ENCODE measurements at regions not wholly inside any gene's neighbourhood (a gene's known extent, or its start where the extent isn't known, plus 50 kb on each side); places are given as distances from the start of the nearest gene placed in this dataset.

- no TSS peak for BruUV-seq (replicated peaks)
- Histone ChIP-seq H3K4me1 (ENCODE audit: insufficient read depth, low read length, poor library complexity, severe bottlenecking) (no peaks in the 10 kb centered on the region), H3K27me3 (replicated peaks; ENCODE audit: insufficient read depth, low read depth, low read length, poor library complexity) (no peaks in the 10 kb centered on the region), H3K4me3 (ENCODE audit: low read depth, low read length, poor library complexity, severe bottlenecking) (no peak overlapping the region), H3K27ac (ENCODE audit: low read depth, low read length, poor library complexity, severe bottlenecking) (no peak overlapping the region), H3K9me3 (ENCODE audit: low read depth, low read length, poor library complexity, severe bottlenecking) (no peaks in the 10 kb centered on the region), H3K36me3 (ENCODE audit: insufficient read depth, low read length, poor library complexity, severe bottlenecking) (no peaks in the 10 kb centered on the region)
- TF ChIP-seq EZH2 (IDR thresholded peaks at IDR 0.05; ENCODE audit: borderline replicate concordance, low read depth, low read length, poor library complexity, severe bottlenecking) (no peak), CTCF (conservative IDR thresholded peaks at IDR 0.05; ENCODE audit: low read depth, low read length) (no peak)
- peak; percentile 15 for DNase-seq (ENCODE audit: low spot score)
- ChIA-PET POLR2A (ENCODE audit: low non-redundant PET) (no interaction called here), CTCF (no interaction called here)
- intact Hi-C loops (cut with micrococcal nuclease; ENCODE audit: unreplicated experiment), result no loop called here
Observed at GRCh38 chr13:59126474-59126873, 1037.3 kb downstream of the DIAPH3 start.

GRCh38 chr13:59133903-59134302 is 1029.8 kb downstream of the DIAPH3 start:
- intact Hi-C loops (cut with micrococcal nuclease; ENCODE audit: unreplicated experiment), result no loop called here
- POLR2A ChIA-PET (ENCODE audit: low non-redundant PET), result no interaction called here
- no peaks in the 10 kb centered on the region for H3K9me3 ChIP-seq (ENCODE audit: low read depth, low read length, poor library complexity, severe bottlenecking)
- no peak overlapping the region for H3K27ac ChIP-seq (ENCODE audit: low read depth, low read length, poor library complexity, severe bottlenecking)
- CTCF ChIA-PET, result no interaction called here
- no peaks in the 10 kb centered on the region for H3K4me1 ChIP-seq (ENCODE audit: insufficient read depth, low read length, poor library complexity, severe bottlenecking)
- H3K27me3 ChIP-seq (replicated peaks; ENCODE audit: insufficient read depth, low read depth, low read length, poor library complexity), result no peaks in the 10 kb centered on the region
- no peak for DNase-seq (ENCODE audit: low spot score)
- H3K36me3 ChIP-seq (ENCODE audit: insufficient read depth, low read length, poor library complexity, severe bottlenecking), result no peaks in the 10 kb centered on the region
- TF ChIP-seq EZH2 (IDR thresholded peaks at IDR 0.05; ENCODE audit: borderline replicate concordance, low read depth, low read length, poor library complexity, severe bottlenecking) (no peak), CTCF (conservative IDR thresholded peaks at IDR 0.05; ENCODE audit: low read depth, low read length) (no peak)
- no peak overlapping the region for H3K4me3 ChIP-seq (ENCODE audit: low read depth, low read length, poor library complexity, severe bottlenecking)
- no TSS peak for BruUV-seq (replicated peaks)

- H3K4me1 ChIP-seq (ENCODE audit: insufficient read depth, low read length, poor library complexity, severe bottlenecking), result no peaks in the 10 kb centered on the region
- ChIA-PET POLR2A (ENCODE audit: low non-redundant PET) (no interaction called here), CTCF (no interaction called here)
- no peaks in the 10 kb centered on the region for H3K9me3 ChIP-seq (ENCODE audit: low read depth, low read length, poor library complexity, severe bottlenecking)
- DNase-seq (ENCODE audit: low spot score), result no peak
- no peak overlapping the region for H3K27ac ChIP-seq (ENCODE audit: low read depth, low read length, poor library complexity, severe bottlenecking)
- TF ChIP-seq CTCF (conservative IDR thresholded peaks at IDR 0.05; ENCODE audit: low read depth, low read length), result no peak
- TF ChIP-seq EZH2 (IDR thresholded peaks at IDR 0.05; ENCODE audit: borderline replicate concordance, low read depth, low read length, poor library complexity, severe bottlenecking), result no peak
- intact Hi-C loops (cut with micrococcal nuclease; ENCODE audit: unreplicated experiment), result no loop called here
- H3K27me3 ChIP-seq (replicated peaks; ENCODE audit: insufficient read depth, low read depth, low read length, poor library complexity), result no peaks in the 10 kb centered on the region
- BruUV-seq (replicated peaks), result no TSS peak
- no peak overlapping the region for H3K4me3 ChIP-seq (ENCODE audit: low read depth, low read length, poor library complexity, severe bottlenecking)
- no peaks in the 10 kb centered on the region for H3K36me3 ChIP-seq (ENCODE audit: insufficient read depth, low read length, poor library complexity, severe bottlenecking)
Observed at GRCh38 chr13:59144700-59145099, 1019.0 kb downstream of the DIAPH3 start.

Data from A673 (cell line).